ENCODE measurements at regions not wholly inside any gene's neighbourhood (a gene's known extent, or its start where the extent isn't known, plus 50 kb on each side); places are given as distances from the start of the nearest gene placed in this dataset.

DNA sequence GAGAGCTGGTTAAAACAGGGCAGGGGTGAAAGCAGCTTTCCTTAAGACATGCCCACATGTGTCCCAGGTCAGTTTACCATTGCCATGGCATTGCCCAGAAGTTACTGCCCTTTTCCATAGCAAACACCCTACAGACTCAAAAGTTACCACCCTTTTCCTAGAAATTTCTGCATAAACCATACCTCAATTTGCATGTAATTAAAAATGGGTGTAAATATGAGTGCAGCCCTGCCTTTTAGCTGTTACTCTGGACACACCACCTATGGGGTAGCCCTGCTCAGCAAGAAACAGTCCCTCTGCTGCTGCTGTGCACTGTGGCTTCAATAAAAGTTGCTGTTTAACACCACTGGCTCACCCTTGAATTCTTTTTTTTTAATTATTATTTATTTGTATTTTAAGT lies 168.5 kb upstream of the C16orf82 start:
- TF ChIP-seq, protein P1, sequence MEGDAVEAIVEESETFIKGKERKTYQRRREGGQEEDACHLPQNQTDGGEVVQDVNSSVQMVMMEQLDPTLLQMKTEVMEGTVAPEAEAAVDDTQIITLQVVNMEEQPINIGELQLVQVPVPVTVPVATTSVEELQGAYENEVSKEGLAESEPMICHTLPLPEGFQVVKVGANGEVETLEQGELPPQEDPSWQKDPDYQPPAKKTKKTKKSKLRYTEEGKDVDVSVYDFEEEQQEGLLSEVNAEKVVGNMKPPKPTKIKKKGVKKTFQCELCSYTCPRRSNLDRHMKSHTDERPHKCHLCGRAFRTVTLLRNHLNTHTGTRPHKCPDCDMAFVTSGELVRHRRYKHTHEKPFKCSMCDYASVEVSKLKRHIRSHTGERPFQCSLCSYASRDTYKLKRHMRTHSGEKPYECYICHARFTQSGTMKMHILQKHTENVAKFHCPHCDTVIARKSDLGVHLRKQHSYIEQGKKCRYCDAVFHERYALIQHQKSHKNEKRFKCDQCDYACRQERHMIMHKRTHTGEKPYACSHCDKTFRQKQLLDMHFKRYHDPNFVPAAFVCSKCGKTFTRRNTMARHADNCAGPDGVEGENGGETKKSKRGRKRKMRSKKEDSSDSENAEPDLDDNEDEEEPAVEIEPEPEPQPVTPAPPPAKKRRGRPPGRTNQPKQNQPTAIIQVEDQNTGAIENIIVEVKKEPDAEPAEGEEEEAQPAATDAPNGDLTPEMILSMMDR (IDR thresholded peaks at IDR 0.05; ENCODE audit: extremely low read depth, insufficient read depth, missing control alignments) = no peak
- DNase-seq (ENCODE audit: low spot score) = no peak
- in situ Hi-C loops (cut with MboI; ENCODE audit: low pct_unique_long_range_greater_than_20kb, low sequenced_read_pairs, unreplicated experiment) = no loop called here

DNA sequence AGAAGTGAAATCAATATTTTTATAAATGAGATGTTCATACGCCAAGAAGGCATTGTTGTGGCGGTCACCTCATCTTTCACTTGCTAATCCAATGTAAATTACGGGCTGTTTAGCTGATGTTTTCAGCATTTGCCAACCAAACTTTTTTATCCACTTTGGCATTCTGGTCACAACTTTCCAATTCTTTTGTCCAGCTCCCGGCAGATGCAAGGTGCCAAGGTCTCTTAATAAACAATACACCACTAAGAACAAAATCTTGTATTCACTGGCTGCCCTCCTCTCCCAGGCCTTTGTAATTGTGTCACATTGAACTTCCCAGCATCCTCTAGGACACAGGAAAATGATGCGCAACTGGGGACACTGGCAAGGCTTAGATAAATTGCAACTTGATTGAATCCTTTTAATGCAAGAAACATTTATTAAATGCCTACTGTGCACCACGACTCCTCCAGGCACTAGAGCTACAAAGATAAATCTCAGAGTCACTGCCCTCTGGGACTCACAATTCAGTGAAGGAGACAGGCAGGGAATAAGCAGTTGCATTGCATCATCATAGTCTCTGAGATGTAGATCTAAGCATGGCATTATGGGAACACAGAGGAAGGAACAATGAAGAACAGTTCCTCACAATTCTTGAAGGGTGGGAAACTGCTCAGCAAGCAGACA lies 165.4 kb upstream of the C16orf82 start:
- in situ Hi-C loops (cut with MboI; ENCODE audit: low pct_unique_long_range_greater_than_20kb, low sequenced_read_pairs, unreplicated experiment) = no loop called here
- TF ChIP-seq, protein P1 (IDR thresholded peaks at IDR 0.05; ENCODE audit: extremely low read depth, insufficient read depth, missing control alignments) = no peak
- no peak for DNase-seq (ENCODE audit: low spot score)

DNA sequence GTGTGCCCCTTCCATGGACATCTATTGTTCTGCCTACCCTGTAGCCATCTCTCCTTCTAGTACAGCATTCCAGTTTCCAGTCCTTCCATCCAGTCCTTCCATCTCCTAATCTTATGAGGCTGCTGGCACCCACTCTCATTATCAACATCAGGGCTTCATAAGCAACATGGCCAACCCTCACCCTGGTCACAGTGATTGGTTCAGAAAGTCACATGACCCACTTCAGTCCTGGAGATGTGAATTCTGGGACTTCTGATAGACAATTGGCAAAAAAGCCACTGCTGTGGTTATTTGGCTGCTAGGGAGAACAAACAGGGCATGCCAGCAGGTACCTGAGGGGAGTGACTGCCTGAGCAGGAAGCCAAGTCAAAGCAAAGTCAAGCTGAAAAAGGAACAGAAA lies 164.7 kb upstream of the C16orf82 start:
- in situ Hi-C loops (cut with MboI; ENCODE audit: low pct_unique_long_range_greater_than_20kb, low sequenced_read_pairs, unreplicated experiment) = no loop called here
- no peak for DNase-seq (ENCODE audit: low spot score)
- TF ChIP-seq, protein P1 (IDR thresholded peaks at IDR 0.05; ENCODE audit: extremely low read depth, insufficient read depth, missing control alignments) = no peak

DNA sequence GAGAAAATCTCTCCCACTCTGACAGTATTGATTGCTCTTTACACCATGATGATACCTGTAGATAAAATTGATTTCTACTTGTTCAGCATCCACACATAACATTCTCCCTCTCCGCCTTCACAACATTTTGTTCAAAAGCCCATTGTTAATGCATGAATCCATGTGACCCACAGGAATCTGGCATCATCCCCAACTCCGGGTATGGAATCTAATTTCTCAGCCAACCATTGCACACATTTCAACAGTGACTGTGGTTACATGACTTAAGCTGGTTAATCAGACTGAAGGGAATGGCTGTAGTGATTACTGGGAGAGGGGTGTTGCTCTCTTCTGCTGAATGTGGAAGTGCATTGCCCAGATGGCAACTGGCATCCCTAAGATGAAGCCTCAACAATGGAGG lies 161.4 kb upstream of the C16orf82 start:
- TF ChIP-seq, protein P1 (IDR thresholded peaks at IDR 0.05; ENCODE audit: extremely low read depth, insufficient read depth, missing control alignments) = no peak
- in situ Hi-C loops (cut with MboI; ENCODE audit: low pct_unique_long_range_greater_than_20kb, low sequenced_read_pairs, unreplicated experiment) = no loop called here
- DNase-seq (ENCODE audit: low spot score) = no peak

DNA sequence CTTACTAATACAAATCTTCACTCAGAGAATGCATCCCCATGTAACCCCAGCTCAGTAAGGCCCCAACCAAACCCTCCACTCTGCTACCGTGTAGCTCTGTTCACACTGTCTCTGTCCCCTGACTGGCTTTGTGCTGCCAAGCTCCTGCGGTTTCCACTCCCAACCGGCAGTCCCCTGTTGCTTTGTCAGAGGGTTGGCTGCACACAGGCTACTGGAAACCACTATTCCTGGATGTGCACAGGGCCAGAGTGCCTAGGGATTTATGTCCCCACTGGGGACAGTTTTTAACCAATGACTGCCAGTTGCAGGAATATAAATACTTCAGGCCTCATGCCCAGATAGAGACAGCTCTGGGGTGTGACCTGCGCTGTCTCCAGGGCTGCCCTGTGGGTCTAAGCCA lies 157.1 kb upstream of the C16orf82 start:
- TF ChIP-seq, protein P1 (IDR thresholded peaks at IDR 0.05; ENCODE audit: extremely low read depth, insufficient read depth, missing control alignments) = no peak
- in situ Hi-C loops (cut with MboI; ENCODE audit: low pct_unique_long_range_greater_than_20kb, low sequenced_read_pairs, unreplicated experiment) = no loop called here
- no peak for DNase-seq (ENCODE audit: low spot score)

DNA sequence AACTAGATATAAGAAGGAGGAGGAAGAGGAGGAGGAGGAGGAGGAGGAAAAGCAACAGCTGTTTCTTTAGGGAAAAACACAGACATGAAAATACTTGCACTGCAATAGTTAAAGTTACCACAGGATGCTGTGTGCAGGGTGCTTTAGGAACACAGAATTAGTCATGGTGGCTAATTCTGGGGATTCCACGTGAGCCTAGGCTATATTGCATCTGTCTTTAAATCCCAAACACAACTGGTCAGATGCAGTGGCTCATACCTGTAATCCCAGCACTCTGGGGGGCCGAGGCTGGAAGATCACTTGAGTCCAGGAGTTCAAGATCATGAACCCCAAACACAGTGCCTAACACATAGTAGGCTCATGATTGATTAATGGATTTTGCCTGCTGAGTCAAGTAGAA lies 155.3 kb upstream of the C16orf82 start:
- TF ChIP-seq, protein P1 (IDR thresholded peaks at IDR 0.05; ENCODE audit: extremely low read depth, insufficient read depth, missing control alignments) = no peak
- no peak for DNase-seq (ENCODE audit: low spot score)
- in situ Hi-C loops (cut with MboI; ENCODE audit: low pct_unique_long_range_greater_than_20kb, low sequenced_read_pairs, unreplicated experiment) = no loop called here

All from GM13977 (cell line).